Esophagus squamous epithelium (tissue), 5 donors: ENCODE measurements at regions not wholly inside any gene's neighbourhood (a gene's known extent, or its start where the extent isn't known, plus 50 kb on each side); places are given as distances from the start of the nearest gene placed in this dataset.

ENCODE experiments used
- DNase-seq: peaks from one replicate; lab custom pipeline; 2025; lab: John Stamatoyannopoulos, UW
- H3K27ac ChIP-seq, 4 donors: fragments of 200-600 bp; sonication (generic); one replicate each; pipeline ENCODE4 v1.5.1; 2016 to 2019; ENCODE audit warnings: mild to moderate bottlenecking in 1 of 4
- H3K27me3 ChIP-seq, 4 donors: fragments of 200-600 bp; sonication (generic); 1 replicate in 3 of 4; 2 replicates in 1 of 4; pipeline versions ENCODE4 v1.5.1 to v1.6.0; 2017 to 2021; ENCODE audit warnings: antibody characterized with exemption in 1 of 4
- H3K36me3 ChIP-seq, 3 donors: fragments of 200-600 bp; sonication (generic); one replicate each; pipeline ENCODE4 v1.5.1; 2016 to 2019
- H3K4me1 ChIP-seq, 3 donors: fragments of 200-600 bp; sonication (generic); one replicate each; pipeline ENCODE4 v1.5.1; 2017 to 2019
- H3K4me3 ChIP-seq, 4 donors: fragments of 200-600 bp; sonication (generic); 1 replicate in 3 of 4; 2 replicates in 1 of 4; pipeline ENCODE4 v1.5.1; 2016 to 2019; ENCODE audit warnings: mild to moderate bottlenecking in 2 of 4, moderate library complexity in 1 of 4
- H3K9me3 ChIP-seq, 3 donors: fragments of 200-600 bp; sonication (generic); one replicate each; pipeline ENCODE4 v1.5.1; 2016 to 2019
- CTCF ChIP-seq, 6 experiments: fragments of 450-650 bp in 4 of 6; fragments of 200-600 bp in 2 of 6; sonication (generic) in 2 of 6; IDR thresholded peaks; one replicate each; pipeline ENCODE4 v1.5.1; 2016 to 2019; ENCODE audit warnings: antibody characterized with exemption in 6 of 6, mild to moderate bottlenecking in 4 of 6, moderate library complexity in 4 of 6
- POLR2A ChIP-seq, 4 donors: fragments of 450-650 bp; IDR thresholded peaks; one replicate each; pipeline ENCODE4 v1.6.1; 2017; ENCODE audit warnings: antibody characterized with exemption in 4 of 4, mild to moderate bottlenecking in 4 of 4, moderate library complexity in 3 of 4
- WGBS, 2 donors: methylation state at CpG; one replicate each; pipeline ENCODE4 v1.1.5; 2018; 5-methylcytosine and 5-hydroxymethylcytosine counted together
- intact Hi-C: fragments of 100-400 bp; cut with DNase I; formaldehyde crosslinking; loops from one replicate; pipeline ENCODE4 v1.15.0; 2022
- donor health status: DM: yes; HTN: yes; CAD: no.

- DNase-seq, result no peak
- Histone ChIP-seq H3K36me3 (no peaks in the 10 kb centered on the region), H3K27me3 (peaks cover 0 to 9% (median 0%) of the 10 kb centered on the region in 4 donors), H3K4me1 (no peaks in the 10 kb centered on the region), H3K9me3 (no peaks in the 10 kb centered on the region), H3K4me3 (no peak overlapping the region), H3K27ac (no peak overlapping the region)
- WGBS, 2 donors, result 76 to 82% methylated on average over 5 of the region's 5 CpGs
- TF ChIP-seq POLR2A (IDR thresholded peaks at IDR 0.05) (no peak), CTCF (IDR thresholded peaks at IDR 0.05) (no peak)
- intact Hi-C loops, result no loop called here
These were observed 123.3 kb upstream of the BOD1 start for GRCh38 chr5:173739741-173740140.

- H3K4me1 ChIP-seq, result no peaks in the 10 kb centered on the region
- H3K27me3 ChIP-seq, result peaks cover 0 to 9% (median 0%) of the 10 kb centered on the region in 4 donors
- TF ChIP-seq CTCF (IDR thresholded peaks at IDR 0.05), result no peak
- TF ChIP-seq POLR2A (IDR thresholded peaks at IDR 0.05), result no peak
- intact Hi-C loops, result no loop called here
- H3K36me3 ChIP-seq, result no peaks in the 10 kb centered on the region
- H3K27ac ChIP-seq, result no peak overlapping the region
- no peak overlapping the region for H3K4me3 ChIP-seq
- DNase-seq, result no peak
- 86 to 91% methylated on average over 8 to 10 of the region's 10 CpGs for WGBS, 2 donors
- H3K9me3 ChIP-seq, result no peaks in the 10 kb centered on the region
These were observed 124.0 kb upstream of the BOD1 start for GRCh38 chr5:173740400-173740799.

GRCh38 chr5:173741087-173741486 lies 124.6 kb upstream of the BOD1 start:
- 77 to 84% methylated on average over 7 to 8 of the region's 8 CpGs for WGBS, 2 donors
- TF ChIP-seq CTCF (IDR thresholded peaks at IDR 0.05) (no peak), POLR2A (IDR thresholded peaks at IDR 0.05) (no peak)

GRCh38 chr5:173741729-173742431 lies 125.4 kb upstream of the BOD1 start:
- WGBS, 2 donors, result 79 to 85% methylated on average over 4 to 5 of the region's 5 CpGs

More at GRCh38 chr5:173741087-173741486, 124.6 kb upstream of the BOD1 start:
- no peak overlapping the region for H3K4me3 ChIP-seq
- DNase-seq, result no peak
- no peaks in the 10 kb centered on the region for H3K9me3 ChIP-seq
- no peak overlapping the region for H3K27ac ChIP-seq
- H3K36me3 ChIP-seq, result no peaks in the 10 kb centered on the region
- intact Hi-C loops, result no loop called here
- no peaks in the 10 kb centered on the region for H3K4me1 ChIP-seq
- peaks cover 0 to 9% (median 0%) of the 10 kb centered on the region in 4 donors for H3K27me3 ChIP-seq

More at GRCh38 chr5:173741729-173742431, 125.4 kb upstream of the BOD1 start:
- intact Hi-C loops, result no loop called here
- no peak for DNase-seq
- peaks cover 0 to 9% (median 0%) of the 10 kb centered on the region in 4 donors for H3K27me3 ChIP-seq
- no peak overlapping the region for H3K4me3 ChIP-seq
- no peaks in the 10 kb centered on the region for H3K36me3 ChIP-seq
- no peak overlapping the region for H3K27ac ChIP-seq
- H3K9me3 ChIP-seq, result no peaks in the 10 kb centered on the region
- no peaks in the 10 kb centered on the region for H3K4me1 ChIP-seq
- TF ChIP-seq CTCF (IDR thresholded peaks at IDR 0.05) (no peak), POLR2A (IDR thresholded peaks at IDR 0.05) (no peak)
